Mesendoderm (in vitro differentiated cells): ENCODE measurements at regions not wholly inside any gene's neighbourhood (a gene's known extent, or its start where the extent isn't known, plus 50 kb on each side); places are given as distances from the start of the nearest gene placed in this dataset.

Experiments
- DNase-seq: peaks from one replicate; pipeline ENCODE4 v3.0.0; 2013
- H2AK5ac ChIP-seq: 2 replicates; pipeline ENCODE4 v1.6.1; 2013; ENCODE audit warnings: low read length, inconsistent platforms
- H2BK120ac ChIP-seq: 2 replicates; pipeline ENCODE4 v1.6.1; 2013; ENCODE audit warnings: low read depth, mild to moderate bottlenecking, low read length, moderate library complexity, mixed read lengths
- H2BK15ac ChIP-seq: replicated peaks from 2 replicates; pipeline ENCODE4 v1.6.1; 2013; ENCODE audit warnings: low read depth, mild to moderate bottlenecking, moderate library complexity
- H2BK5ac ChIP-seq: 2 replicates; pipeline ENCODE4 v1.6.1; 2013; ENCODE audit warnings: low read length, inconsistent platforms
- H3K18ac ChIP-seq: 2 replicates; pipeline ENCODE4 v1.6.1; 2013; ENCODE audit warnings: mild to moderate bottlenecking, low read length, mixed read lengths
- H3K23ac ChIP-seq: one replicate; pipeline ENCODE4 v1.6.1; 2013; ENCODE audit warnings: low read length
- H3K27ac ChIP-seq: 2 replicates; pipeline ENCODE4 v1.5.1; 2013; ENCODE audit warnings: low read depth, mild to moderate bottlenecking, inconsistent platforms, low read length, moderate library complexity
- H3K27me3 ChIP-seq: 2 replicates; pipeline ENCODE4 v1.6.1; 2013; ENCODE audit warnings: low read length, control low read depth, mild to moderate bottlenecking, inconsistent platforms; ENCODE audit not compliant: insufficient read depth, poor library complexity
- H3K36me3 ChIP-seq: 2 replicates; pipeline ENCODE4 v1.6.1; 2013; ENCODE audit warnings: low read length, inconsistent platforms; ENCODE audit not compliant: control insufficient read depth, insufficient read depth
- H3K4ac ChIP-seq: one replicate; pipeline ENCODE4 v1.6.1; 2013; ENCODE audit warnings: low read depth, mild to moderate bottlenecking, low read length, moderate library complexity
- H3K4me1 ChIP-seq: 2 replicates; pipeline ENCODE4 v1.6.1; 2013; ENCODE audit warnings: low read depth, low read length, inconsistent platforms; ENCODE audit not compliant: control insufficient read depth
- H3K4me2 ChIP-seq: 2 replicates; pipeline ENCODE4 v1.6.1; 2013; ENCODE audit warnings: low read length
- H3K4me3 ChIP-seq: 2 replicates; pipeline ENCODE4 v1.5.1; 2013; ENCODE audit warnings: mild to moderate bottlenecking, low read length
- H3K56ac ChIP-seq: one replicate; pipeline ENCODE4 v1.6.1; 2013; ENCODE audit warnings: low read length
- H3K79me1 ChIP-seq: 2 replicates; pipeline ENCODE4 v1.6.1; 2013; ENCODE audit warnings: low read length, inconsistent platforms
- H3K79me2 ChIP-seq: 2 replicates; pipeline ENCODE4 v1.6.1; 2013; ENCODE audit warnings: mild to moderate bottlenecking, low read length; ENCODE audit not compliant: control insufficient read depth, insufficient read depth
- H3K9ac ChIP-seq: 2 replicates; pipeline ENCODE4 v1.6.1; 2013; ENCODE audit warnings: low read length, inconsistent platforms
- H4K5ac ChIP-seq: one replicate; pipeline ENCODE4 v1.6.1; 2013; ENCODE audit warnings: low read length
- H4K8ac ChIP-seq: one replicate; pipeline ENCODE4 v1.6.1; 2013; ENCODE audit warnings: low read depth, mild to moderate bottlenecking, control low read depth, low read length, moderate library complexity
- WGBS: extraction: QIAGEN DNeasy Blood & Tissue Kit; methylation state at CpG from one replicate; pipeline ENCODE4 v1.1.7; 2013; ENCODE audit warnings: low lambda C conversion rate, missing lambda C conversion rate; ENCODE audit not compliant: insufficient coverage; ENCODE audit errors: extremely low coverage; 5-methylcytosine and 5-hydroxymethylcytosine counted together

GRCh38 chr15:81481346-81481745 is 107.3 kb upstream of the TMC3 start:
- H3K4ac ChIP-seq, result no peak overlapping the region
- no peak overlapping the region for H4K5ac ChIP-seq
- H3K4me1 ChIP-seq, result no peaks in the 10 kb centered on the region
- no peak overlapping the region for H3K27ac ChIP-seq
- no peak for DNase-seq
- H3K27me3 ChIP-seq, result no peaks in the 10 kb centered on the region
- no peak overlapping the region for H2BK120ac ChIP-seq
- no peak overlapping the region for H3K56ac ChIP-seq
- H2BK15ac ChIP-seq, result no peak overlapping the region
- H2BK5ac ChIP-seq, result no peak overlapping the region
- H3K4me3 ChIP-seq, result no peak overlapping the region
- no peaks in the 10 kb centered on the region for H3K79me2 ChIP-seq
- H3K9ac ChIP-seq, result no peak overlapping the region
- H3K4me2 ChIP-seq, result no peak overlapping the region
- H3K36me3 ChIP-seq, result no peaks in the 10 kb centered on the region
- H3K18ac ChIP-seq, result no peak overlapping the region
- H2AK5ac ChIP-seq, result no peak overlapping the region
- H4K8ac ChIP-seq, result no peak overlapping the region
- WGBS, result no CpG with 5 or more reads among the region's 7 CpGs
- no peaks in the 10 kb centered on the region for H3K79me1 ChIP-seq
- H3K23ac ChIP-seq, result no peak overlapping the region

GRCh38 chr15:81480645-81481053 is 106.6 kb upstream of the TMC3 start:
- Histone ChIP-seq H3K27ac (no peak overlapping the region), H3K79me1 (no peaks in the 10 kb centered on the region), H3K4me3 (no peak overlapping the region), H2BK120ac (no peak overlapping the region), H2AK5ac (no peak overlapping the region), H2BK15ac (no peak overlapping the region), H3K79me2 (no peaks in the 10 kb centered on the region), H3K4ac (no peak overlapping the region), H4K8ac (no peak overlapping the region), H3K4me2 (no peak overlapping the region), H3K18ac (no peak overlapping the region), H4K5ac (no peak overlapping the region), H3K27me3 (no peaks in the 10 kb centered on the region), H3K23ac (no peak overlapping the region), H3K9ac (no peak overlapping the region), H3K36me3 (no peaks in the 10 kb centered on the region), H3K56ac (no peak overlapping the region), H2BK5ac (no peak overlapping the region), H3K4me1 (no peaks in the 10 kb centered on the region)
- no CpG with 5 or more reads among the region's 7 CpGs for WGBS
- peak; percentile 46 for DNase-seq

GRCh38 chr15:81478354-81478753 is 104.3 kb upstream of the TMC3 start:
- Histone ChIP-seq H3K9ac (no peak overlapping the region), H3K4me3 (no peak overlapping the region), H3K79me1 (no peaks in the 10 kb centered on the region), H3K23ac (no peak overlapping the region), H3K27me3 (no peaks in the 10 kb centered on the region), H2BK15ac (no peak overlapping the region), H4K5ac (no peak overlapping the region), H3K4me1 (no peaks in the 10 kb centered on the region), H3K56ac (no peak overlapping the region), H2AK5ac (no peak overlapping the region), H4K8ac (no peak overlapping the region), H2BK5ac (no peak overlapping the region), H2BK120ac (no peak overlapping the region), H3K4ac (no peak overlapping the region), H3K36me3 (no peaks in the 10 kb centered on the region), H3K4me2 (no peak overlapping the region), H3K18ac (no peak overlapping the region), H3K79me2 (no peaks in the 10 kb centered on the region), H3K27ac (no peak overlapping the region)
- DNase-seq, result peak; percentile 56
- WGBS, result no CpG with 5 or more reads among the region's 2 CpGs

GRCh38 chr15:81475926-81476325 is 101.9 kb upstream of the TMC3 start:
- Histone ChIP-seq H3K79me2 (no peaks in the 10 kb centered on the region), H2BK5ac (no peak overlapping the region), H3K4me1 (no peaks in the 10 kb centered on the region), H2AK5ac (no peak overlapping the region), H4K8ac (no peak overlapping the region), H3K23ac (no peak overlapping the region), H2BK120ac (no peak overlapping the region), H3K27ac (no peak overlapping the region), H3K36me3 (no peaks in the 10 kb centered on the region), H3K27me3 (no peaks in the 10 kb centered on the region), H3K56ac (no peak overlapping the region), H3K9ac (no peak overlapping the region), H4K5ac (no peak overlapping the region), H3K4ac (no peak overlapping the region), H3K4me3 (no peak overlapping the region), H3K79me1 (no peaks in the 10 kb centered on the region), H3K4me2 (no peak overlapping the region), H3K18ac (no peak overlapping the region), H2BK15ac (no peak overlapping the region)
- no peak for DNase-seq
- WGBS, result no CpG with 5 or more reads among the region's 1 CpG

- Histone ChIP-seq H3K4me3 (no peak overlapping the region), H3K4me1 (no peaks in the 10 kb centered on the region), H3K23ac (no peak overlapping the region), H3K27ac (no peak overlapping the region), H3K9ac (no peak overlapping the region), H2AK5ac (no peak overlapping the region), H4K5ac (no peak overlapping the region), H3K79me1 (no peaks in the 10 kb centered on the region), H2BK15ac (no peak overlapping the region), H3K36me3 (no peaks in the 10 kb centered on the region), H3K4me2 (no peak overlapping the region), H2BK5ac (no peak overlapping the region), H3K79me2 (no peaks in the 10 kb centered on the region), H3K56ac (no peak overlapping the region), H3K4ac (no peak overlapping the region), H3K18ac (no peak overlapping the region), H3K27me3 (no peaks in the 10 kb centered on the region), H2BK120ac (no peak overlapping the region), H4K8ac (no peak overlapping the region)
- no CpG with 5 or more reads among the region's 2 CpGs for WGBS
- no peak for DNase-seq
Measured at GRCh38 chr15:81475471-81475870, 101.5 kb upstream of the TMC3 start.

- no peaks in the 10 kb centered on the region for H3K4me1 ChIP-seq
- H3K27me3 ChIP-seq, result no peaks in the 10 kb centered on the region
- no peaks in the 10 kb centered on the region for H3K36me3 ChIP-seq
- H3K27ac ChIP-seq, result no peak overlapping the region
- H3K56ac ChIP-seq, result no peak overlapping the region
- no peak overlapping the region for H3K18ac ChIP-seq
- no peak overlapping the region for H3K4ac ChIP-seq
- H3K4me2 ChIP-seq, result no peak overlapping the region
- no peak overlapping the region for H4K8ac ChIP-seq
- H3K9ac ChIP-seq, result no peak overlapping the region
- no peak overlapping the region for H3K4me3 ChIP-seq
- WGBS, result no CpG with 5 or more reads among the region's 5 CpGs
- no peak overlapping the region for H2BK15ac ChIP-seq
- no peak overlapping the region for H2BK5ac ChIP-seq
- H3K79me2 ChIP-seq, result no peaks in the 10 kb centered on the region
- no peak overlapping the region for H4K5ac ChIP-seq
- no peak overlapping the region for H3K23ac ChIP-seq
- H2BK120ac ChIP-seq, result no peak overlapping the region
- no peaks in the 10 kb centered on the region for H3K79me1 ChIP-seq
- no peak for DNase-seq
- no peak overlapping the region for H2AK5ac ChIP-seq
Measured at GRCh38 chr15:81473946-81474345, 99.9 kb upstream of the TMC3 start.
